Lung (tissue), 11 donors: ENCODE measurements at regions not wholly inside any gene's neighbourhood (a gene's known extent, or its start where the extent isn't known, plus 50 kb on each side); places are given as distances from the start of the nearest gene placed in this dataset.

ENCODE experiments used
- ATAC-seq: fragments of 200-7000 bp; cut with Tn5 transposase; one replicate; pipeline ENCODE4 v1.9.1; 2020; ENCODE audit warnings: moderate number of reproducible peaks; ENCODE audit not compliant: insufficient read depth, low FRiP score
- DNase-seq, 3 donors: peaks; one replicate each; pipeline ENCODE4 v3.0.0-alpha.2; 2013 to 2017
- H3K27ac ChIP-seq, 2 donors: one replicate each; pipeline ENCODE4 v1.5.1; 2013; ENCODE audit warnings: mild to moderate bottlenecking in 2 of 2, moderate library complexity in 2 of 2, control low read depth in 1 of 2, inconsistent platforms in 1 of 2, low read depth in 1 of 2, low read length in 1 of 2
- H3K27me3 ChIP-seq, 3 donors: one replicate each; pipeline ENCODE4 v1.5.1; 2013; ENCODE audit warnings: low read length in 2 of 3; ENCODE audit not compliant: control insufficient read depth in 3 of 3, insufficient read depth in 3 of 3
- H3K36me3 ChIP-seq, 4 donors: one replicate each; pipeline ENCODE4 v1.5.1; 2013; ENCODE audit warnings: low read length in 4 of 4, mild to moderate bottlenecking in 1 of 4, moderate library complexity in 1 of 4; ENCODE audit not compliant: control insufficient read depth in 4 of 4, insufficient read depth in 4 of 4
- H3K4me1 ChIP-seq, 5 donors: one replicate each; pipeline ENCODE4 v1.5.1; 2013; ENCODE audit warnings: low read length in 5 of 5, mild to moderate bottlenecking in 2 of 5, moderate library complexity in 1 of 5; ENCODE audit not compliant: control insufficient read depth in 5 of 5, insufficient read depth in 5 of 5
- H3K4me3 ChIP-seq: one replicate; pipeline ENCODE4 v1.5.1; 2013; ENCODE audit warnings: mild to moderate bottlenecking, control low read depth, moderate library complexity
- H3K9ac ChIP-seq, 2 donors: one replicate each; pipeline ENCODE4 v1.5.1; 2013; ENCODE audit warnings: low read length in 2 of 2, control low read depth in 1 of 2; ENCODE audit not compliant: insufficient read depth in 1 of 2
- H3K9me3 ChIP-seq, 4 donors: one replicate each; pipeline ENCODE4 v1.5.1; 2013; ENCODE audit warnings: low read length in 3 of 4, mild to moderate bottlenecking in 1 of 4, moderate library complexity in 1 of 4; ENCODE audit not compliant: control insufficient read depth in 4 of 4, insufficient read depth in 3 of 4
- WGBS, 2 donors: extraction: QIAGEN DNeasy Blood & Tissue Kit; methylation state at CpG; one replicate each; pipeline ENCODE4 v1.1.7; 2013; 5-methylcytosine and 5-hydroxymethylcytosine counted together
- TF ChIP-seq, protein P1 (sequence below): IDR thresholded peaks from 2 replicates; pipeline ENCODE4 v1.5.1; 2012; ENCODE audit warnings: mild to moderate bottlenecking; ENCODE audit errors: control extremely low read depth, extremely low read depth
- donor health status: control.
- donor health status: control.
- donor health status: Bipolar disorder and iron deficiency.
- donor health status: healthy.
- donor health status: DM: yes; HTN: yes; CAD: no.

DNA sequence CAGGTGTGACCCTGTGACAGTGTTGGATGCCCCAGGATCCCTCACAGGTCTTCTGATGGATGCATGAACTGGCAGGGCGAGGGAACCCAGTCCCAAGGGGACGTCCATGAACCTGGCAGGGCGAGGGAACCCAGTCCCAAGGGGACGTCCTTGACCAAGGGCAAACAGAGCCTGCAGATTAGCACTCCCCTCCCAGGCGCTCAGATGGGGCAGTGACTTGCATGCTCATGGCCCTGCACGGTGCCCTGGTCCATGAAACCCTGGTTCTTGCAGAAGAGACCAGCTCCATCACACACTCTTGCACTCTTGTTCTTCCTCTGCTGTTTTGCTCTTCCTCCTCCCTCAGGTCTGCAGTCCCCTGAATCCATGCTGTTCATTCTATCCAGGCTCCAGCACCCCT is 192.7 kb downstream of the GALR1 start:
- ATAC-seq, result no peak
- 80 to 84% methylated on average over 6 of the region's 6 CpGs for WGBS, 2 donors
- no peak for DNase-seq

DNA sequence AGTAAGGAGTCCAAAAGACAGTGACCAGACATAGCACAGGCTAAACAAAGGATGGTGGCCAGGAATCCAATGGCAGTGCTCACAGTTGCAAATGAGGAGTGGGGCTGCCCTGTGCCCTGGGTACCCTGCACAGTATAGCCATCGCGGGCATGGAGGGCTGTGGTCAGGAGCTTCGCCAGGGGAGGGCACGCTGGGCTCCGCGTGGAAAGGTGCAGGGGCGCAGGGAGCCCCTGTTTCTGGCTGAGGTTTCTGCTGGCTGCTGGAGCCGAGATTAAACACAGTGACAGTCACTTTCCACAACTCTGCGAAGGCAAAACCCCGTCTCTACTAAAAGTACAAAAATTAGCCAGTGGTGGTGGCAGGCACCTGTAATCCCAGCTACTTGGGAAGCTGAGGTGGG is 194.7 kb downstream of the GALR1 start:
- Histone ChIP-seq H3K9ac (no peak overlapping the region), H3K27me3 (no peaks in the 10 kb centered on the region), H3K27ac (no peak overlapping the region), H3K36me3 (no peaks in the 10 kb centered on the region), H3K4me3 (no peak overlapping the region), H3K4me1 (no peaks in the 10 kb centered on the region), H3K9me3 (no peaks in the 10 kb centered on the region)
- WGBS, 2 donors, result 93 to 98% methylated on average over 10 of the region's 10 CpGs
- no peak for DNase-seq
- no peak for ATAC-seq
- TF ChIP-seq, protein P1, sequence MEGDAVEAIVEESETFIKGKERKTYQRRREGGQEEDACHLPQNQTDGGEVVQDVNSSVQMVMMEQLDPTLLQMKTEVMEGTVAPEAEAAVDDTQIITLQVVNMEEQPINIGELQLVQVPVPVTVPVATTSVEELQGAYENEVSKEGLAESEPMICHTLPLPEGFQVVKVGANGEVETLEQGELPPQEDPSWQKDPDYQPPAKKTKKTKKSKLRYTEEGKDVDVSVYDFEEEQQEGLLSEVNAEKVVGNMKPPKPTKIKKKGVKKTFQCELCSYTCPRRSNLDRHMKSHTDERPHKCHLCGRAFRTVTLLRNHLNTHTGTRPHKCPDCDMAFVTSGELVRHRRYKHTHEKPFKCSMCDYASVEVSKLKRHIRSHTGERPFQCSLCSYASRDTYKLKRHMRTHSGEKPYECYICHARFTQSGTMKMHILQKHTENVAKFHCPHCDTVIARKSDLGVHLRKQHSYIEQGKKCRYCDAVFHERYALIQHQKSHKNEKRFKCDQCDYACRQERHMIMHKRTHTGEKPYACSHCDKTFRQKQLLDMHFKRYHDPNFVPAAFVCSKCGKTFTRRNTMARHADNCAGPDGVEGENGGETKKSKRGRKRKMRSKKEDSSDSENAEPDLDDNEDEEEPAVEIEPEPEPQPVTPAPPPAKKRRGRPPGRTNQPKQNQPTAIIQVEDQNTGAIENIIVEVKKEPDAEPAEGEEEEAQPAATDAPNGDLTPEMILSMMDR, result no peak

More for the DNA sequence above, 192.7 kb downstream of the GALR1 start:
- Histone ChIP-seq H3K27me3 (no peaks in the 10 kb centered on the region), H3K4me3 (no peak overlapping the region), H3K36me3 (no peaks in the 10 kb centered on the region), H3K4me1 (no peaks in the 10 kb centered on the region), H3K9me3 (no peaks in the 10 kb centered on the region), H3K27ac (no peak overlapping the region), H3K9ac (no peak overlapping the region)
- TF ChIP-seq, protein P1, result no peak

DNA sequence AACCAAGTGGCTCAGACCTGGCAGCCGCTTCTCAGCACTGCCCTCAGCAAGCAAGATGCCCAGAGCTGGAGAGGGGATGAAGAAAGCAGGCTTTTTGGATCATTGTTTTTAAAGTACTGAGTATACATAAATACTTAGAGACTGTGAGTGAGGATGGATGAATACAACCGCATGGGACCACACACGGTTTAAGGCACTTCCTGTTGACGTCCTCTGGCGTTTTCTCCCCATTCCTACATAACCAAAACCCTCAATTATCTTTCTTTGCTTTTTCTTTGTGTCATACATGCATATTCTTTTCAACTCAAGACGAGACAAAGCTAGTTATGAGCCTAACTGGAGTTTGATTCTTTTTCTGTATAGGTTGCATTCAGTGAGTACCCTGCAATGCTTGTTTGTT is 198.4 kb downstream of the GALR1 start:
- H3K4me1 ChIP-seq, result no peaks in the 10 kb centered on the region
- WGBS, 2 donors, result 54 to 57% methylated on average over 6 of the region's 6 CpGs
- TF ChIP-seq, protein P1, result no peak
- peak in 1 of 3 donors; percentile 32 for DNase-seq
- H3K27me3 ChIP-seq, result no peaks in the 10 kb centered on the region
- H3K9ac ChIP-seq, result no peak overlapping the region
- ATAC-seq, result no peak
- no peak overlapping the region for H3K4me3 ChIP-seq
- no peaks in the 10 kb centered on the region for H3K36me3 ChIP-seq
- H3K27ac ChIP-seq, result no peak overlapping the region
- no peaks in the 10 kb centered on the region for H3K9me3 ChIP-seq

DNA sequence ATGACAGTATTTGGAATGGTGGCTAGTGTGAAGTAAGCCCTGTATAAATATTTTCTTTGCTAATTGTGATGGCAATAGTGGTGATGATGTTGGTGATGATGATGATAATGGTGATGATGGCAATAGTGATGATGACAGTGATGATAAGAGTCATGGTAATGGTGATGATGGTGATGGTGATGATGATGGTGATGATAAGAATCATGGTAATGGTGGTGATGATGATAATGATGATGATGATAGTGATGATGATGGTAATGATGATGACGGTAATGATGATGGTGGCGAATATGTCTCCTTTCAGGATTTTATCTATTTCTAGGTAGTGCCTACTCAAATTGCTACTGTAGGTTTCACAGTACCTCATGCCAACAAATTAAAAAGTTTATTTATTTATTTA is 205.4 kb downstream of the GALR1 start:
- Histone ChIP-seq H3K4me1 (no peaks in the 10 kb centered on the region), H3K27me3 (no peaks in the 10 kb centered on the region), H3K36me3 (no peaks in the 10 kb centered on the region), H3K4me3 (no peak overlapping the region), H3K9me3 (no peaks in the 10 kb centered on the region), H3K9ac (no peak overlapping the region), H3K27ac (no peak overlapping the region)
- 97 to 100% methylated on average over 2 of the region's 2 CpGs for WGBS, 2 donors
- ATAC-seq (no peak), DNase-seq (no peak)
- TF ChIP-seq, protein P1, result no peak
